HepG2 (cell line): ENCODE measurements at regions not wholly inside any gene's neighbourhood (a gene's known extent, or its start where the extent isn't known, plus 50 kb on each side); places are given as distances from the start of the nearest gene placed in this dataset.

Experiments
- CCDC6 ChIP-seq: sonication (generic); formaldehyde crosslinking; IDR thresholded peaks from 2 replicates; pipeline ENCODE4 v1.8.1; 2022; ENCODE audit warnings: mild to moderate bottlenecking, missing genetic modification reagents, moderate library complexity
- HOXA7 ChIP-seq: sonication (generic); formaldehyde crosslinking; IDR thresholded peaks from 2 replicates; pipeline ENCODE4 v1.8.1; 2022; ENCODE audit warnings: mild to moderate bottlenecking, missing genetic modification reagents, moderate library complexity
- MTF2 ChIP-seq: sonication (generic); formaldehyde crosslinking; IDR thresholded peaks from 2 replicates; pipeline ENCODE4 v1.5.0; 2020; ENCODE audit warnings: missing genetic modification reagents, borderline replicate concordance
- TF ChIP-seq, protein P1 (sequence below): sonication (generic); formaldehyde crosslinking; IDR thresholded peaks from 2 replicates; pipeline ENCODE4 v1.5.0; 2020; ENCODE audit warnings: mild to moderate bottlenecking, missing genetic modification reagents, borderline replicate concordance
- TF ChIP-seq, protein P2 (sequence below): sonication (generic); IDR thresholded peaks from 2 replicates; pipeline ENCODE4 v1.6.1; 2016; ENCODE audit warnings: low read depth, borderline replicate concordance
- TF ChIP-seq, protein P3 (sequence below): sonication (generic); formaldehyde crosslinking; IDR thresholded peaks from 2 replicates; pipeline ENCODE4 v1.5.1; 2020; ENCODE audit warnings: mild to moderate bottlenecking, missing genetic modification reagents, moderate library complexity
- TF ChIP-seq, protein P4 (sequence below): IDR thresholded peaks from 2 replicates; pipeline ENCODE4 v1.6.1; 2016; ENCODE audit warnings: missing biosample characterization, missing genetic modification reagents, low read depth
- TF ChIP-seq, protein P5 (sequence below): sonication (generic); formaldehyde crosslinking; IDR thresholded peaks from 2 replicates; pipeline ENCODE4 v1.5.0; 2020; ENCODE audit warnings: mild to moderate bottlenecking, missing genetic modification reagents, moderate library complexity
- TF ChIP-seq, protein P6 (sequence below): IDR thresholded peaks from 2 replicates; pipeline ENCODE4 v1.4.0; 2020; ENCODE audit warnings: mild to moderate bottlenecking, missing genetic modification reagents
- TF ChIP-seq, protein P7 (sequence below): sonication (generic); formaldehyde crosslinking; IDR thresholded peaks from 2 replicates; pipeline ENCODE4 v1.8.1; 2023; ENCODE audit warnings: mild to moderate bottlenecking, moderate library complexity, missing genetic modification reagents

DNA sequence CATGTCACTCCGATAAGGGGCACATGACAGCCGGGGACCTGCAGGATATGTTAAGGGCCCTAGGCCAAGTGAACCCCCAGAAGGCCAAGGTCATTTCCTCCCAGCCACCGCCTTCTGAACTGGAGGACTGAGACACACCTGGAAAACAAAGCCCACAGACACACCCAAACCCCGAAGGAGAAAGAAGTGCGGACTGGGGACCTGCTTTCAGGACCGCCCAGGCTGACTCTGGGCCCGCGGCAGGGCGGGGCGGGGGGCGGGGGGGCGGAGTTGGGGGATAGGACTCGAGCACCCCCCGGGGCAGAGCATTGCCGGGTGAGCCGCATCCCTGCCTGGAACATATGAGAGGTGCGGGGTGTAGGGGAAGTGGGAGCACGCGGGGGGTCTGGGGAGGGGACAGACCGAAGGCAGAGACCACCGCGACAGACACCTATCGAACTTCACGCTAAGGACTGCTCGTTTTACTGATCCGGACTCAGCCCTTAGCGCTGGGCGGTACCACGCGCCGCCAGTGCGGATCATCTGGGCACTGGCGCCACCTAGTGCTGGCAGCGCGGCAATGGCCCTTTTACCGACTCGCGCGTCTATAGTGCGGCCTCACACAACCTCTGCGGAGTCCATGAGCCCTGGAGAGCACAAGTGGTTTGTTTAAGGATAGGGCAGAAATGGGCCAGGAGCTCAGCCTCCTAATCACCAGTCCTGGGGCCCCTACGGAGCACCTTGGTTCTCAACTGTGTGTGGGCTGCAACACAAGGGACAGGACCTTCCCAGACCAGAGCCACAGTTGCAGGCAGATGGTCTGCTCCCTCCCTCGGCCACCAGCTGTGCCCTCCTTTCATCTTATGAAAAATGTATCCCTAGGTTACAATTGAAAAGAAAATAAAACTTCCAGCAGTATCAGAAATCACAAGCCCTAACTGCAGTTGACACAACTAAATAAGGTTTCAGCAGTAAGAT is 157.6 kb downstream of the HERPUD2 start (continued):
- TF ChIP-seq, protein P1, sequence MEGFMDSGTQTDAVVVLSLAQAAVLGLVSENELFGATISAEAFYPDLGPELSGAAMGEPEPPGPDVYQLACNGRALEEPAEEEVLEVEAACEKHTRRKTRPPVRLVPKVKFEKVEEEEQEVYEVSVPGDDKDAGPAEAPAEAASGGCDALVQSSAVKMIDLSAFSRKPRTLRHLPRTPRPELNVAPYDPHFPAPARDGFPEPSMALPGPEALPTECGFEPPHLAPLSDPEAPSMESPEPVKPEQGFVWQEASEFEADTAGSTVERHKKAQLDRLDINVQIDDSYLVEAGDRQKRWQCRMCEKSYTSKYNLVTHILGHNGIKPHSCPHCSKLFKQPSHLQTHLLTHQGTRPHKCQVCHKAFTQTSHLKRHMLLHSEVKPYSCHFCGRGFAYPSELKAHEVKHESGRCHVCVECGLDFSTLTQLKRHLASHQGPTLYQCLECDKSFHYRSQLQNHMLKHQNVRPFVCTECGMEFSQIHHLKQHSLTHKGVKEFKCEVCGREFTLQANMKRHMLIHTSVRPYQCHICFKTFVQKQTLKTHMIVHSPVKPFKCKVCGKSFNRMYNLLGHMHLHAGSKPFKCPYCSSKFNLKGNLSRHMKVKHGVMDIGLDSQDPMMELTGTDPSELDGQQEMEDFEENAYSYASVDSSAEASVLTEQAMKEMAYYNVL (CRISPR knock-in tag), result no peak
- TF ChIP-seq MTF2 (CRISPR knock-in tag) (no peak), HOXA7 (CRISPR knock-in tag) (no peak), CCDC6 (CRISPR knock-in tag) (0 out of 2 replicates have a peak, but pooled peaks have one; percentile 29)
- TF ChIP-seq, protein P2, sequence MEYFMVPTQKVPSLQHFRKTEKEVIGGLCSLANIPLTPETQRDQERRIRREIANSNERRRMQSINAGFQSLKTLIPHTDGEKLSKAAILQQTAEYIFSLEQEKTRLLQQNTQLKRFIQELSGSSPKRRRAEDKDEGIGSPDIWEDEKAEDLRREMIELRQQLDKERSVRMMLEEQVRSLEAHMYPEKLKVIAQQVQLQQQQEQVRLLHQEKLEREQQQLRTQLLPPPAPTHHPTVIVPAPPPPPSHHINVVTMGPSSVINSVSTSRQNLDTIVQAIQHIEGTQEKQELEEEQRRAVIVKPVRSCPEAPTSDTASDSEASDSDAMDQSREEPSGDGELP, result peak; percentile 20; the same call in 1 of the 2 replicates
- TF ChIP-seq, protein P3, sequence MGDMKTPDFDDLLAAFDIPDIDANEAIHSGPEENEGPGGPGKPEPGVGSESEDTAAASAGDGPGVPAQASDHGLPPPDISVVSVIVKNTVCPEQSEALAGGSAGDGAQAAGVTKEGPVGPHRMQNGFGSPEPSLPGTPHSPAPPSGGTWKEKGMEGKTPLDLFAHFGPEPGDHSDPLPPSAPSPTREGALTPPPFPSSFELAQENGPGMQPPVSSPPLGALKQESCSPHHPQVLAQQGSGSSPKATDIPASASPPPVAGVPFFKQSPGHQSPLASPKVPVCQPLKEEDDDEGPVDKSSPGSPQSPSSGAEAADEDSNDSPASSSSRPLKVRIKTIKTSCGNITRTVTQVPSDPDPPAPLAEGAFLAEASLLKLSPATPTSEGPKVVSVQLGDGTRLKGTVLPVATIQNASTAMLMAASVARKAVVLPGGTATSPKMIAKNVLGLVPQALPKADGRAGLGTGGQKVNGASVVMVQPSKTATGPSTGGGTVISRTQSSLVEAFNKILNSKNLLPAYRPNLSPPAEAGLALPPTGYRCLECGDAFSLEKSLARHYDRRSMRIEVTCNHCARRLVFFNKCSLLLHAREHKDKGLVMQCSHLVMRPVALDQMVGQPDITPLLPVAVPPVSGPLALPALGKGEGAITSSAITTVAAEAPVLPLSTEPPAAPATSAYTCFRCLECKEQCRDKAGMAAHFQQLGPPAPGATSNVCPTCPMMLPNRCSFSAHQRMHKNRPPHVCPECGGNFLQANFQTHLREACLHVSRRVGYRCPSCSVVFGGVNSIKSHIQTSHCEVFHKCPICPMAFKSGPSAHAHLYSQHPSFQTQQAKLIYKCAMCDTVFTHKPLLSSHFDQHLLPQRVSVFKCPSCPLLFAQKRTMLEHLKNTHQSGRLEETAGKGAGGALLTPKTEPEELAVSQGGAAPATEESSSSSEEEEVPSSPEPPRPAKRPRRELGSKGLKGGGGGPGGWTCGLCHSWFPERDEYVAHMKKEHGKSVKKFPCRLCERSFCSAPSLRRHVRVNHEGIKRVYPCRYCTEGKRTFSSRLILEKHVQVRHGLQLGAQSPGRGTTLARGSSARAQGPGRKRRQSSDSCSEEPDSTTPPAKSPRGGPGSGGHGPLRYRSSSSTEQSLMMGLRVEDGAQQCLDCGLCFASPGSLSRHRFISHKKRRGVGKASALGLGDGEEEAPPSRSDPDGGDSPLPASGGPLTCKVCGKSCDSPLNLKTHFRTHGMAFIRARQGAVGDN (CRISPR knock-in tag), result peak; percentile 38
- TF ChIP-seq, protein P4, sequence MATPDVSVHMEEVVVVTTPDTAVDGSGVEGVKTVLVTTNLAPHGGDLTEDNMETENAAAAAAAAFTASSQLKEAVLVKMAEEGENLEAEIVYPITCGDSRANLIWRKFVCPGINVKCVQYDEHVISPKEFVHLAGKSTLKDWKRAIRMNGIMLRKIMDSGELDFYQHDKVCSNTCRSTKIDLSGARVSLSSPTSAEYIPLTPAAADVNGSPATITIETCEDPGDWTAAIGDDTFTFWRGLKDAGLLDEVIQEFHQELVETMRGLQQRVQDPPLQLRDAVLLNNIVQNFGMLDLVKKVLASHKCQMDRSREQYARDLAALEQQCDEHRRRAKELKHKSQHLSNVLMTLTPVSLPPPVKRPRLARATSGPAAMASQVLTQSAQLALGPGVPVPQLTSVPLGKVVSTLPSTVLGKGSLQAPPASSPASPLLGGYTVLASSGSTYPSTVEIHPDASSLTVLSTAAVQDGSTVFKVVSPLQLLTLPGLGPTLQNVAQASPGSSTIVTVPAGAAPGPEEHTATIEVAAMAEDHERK (CRISPR knock-in tag), result no peak
- TF ChIP-seq, protein P5, sequence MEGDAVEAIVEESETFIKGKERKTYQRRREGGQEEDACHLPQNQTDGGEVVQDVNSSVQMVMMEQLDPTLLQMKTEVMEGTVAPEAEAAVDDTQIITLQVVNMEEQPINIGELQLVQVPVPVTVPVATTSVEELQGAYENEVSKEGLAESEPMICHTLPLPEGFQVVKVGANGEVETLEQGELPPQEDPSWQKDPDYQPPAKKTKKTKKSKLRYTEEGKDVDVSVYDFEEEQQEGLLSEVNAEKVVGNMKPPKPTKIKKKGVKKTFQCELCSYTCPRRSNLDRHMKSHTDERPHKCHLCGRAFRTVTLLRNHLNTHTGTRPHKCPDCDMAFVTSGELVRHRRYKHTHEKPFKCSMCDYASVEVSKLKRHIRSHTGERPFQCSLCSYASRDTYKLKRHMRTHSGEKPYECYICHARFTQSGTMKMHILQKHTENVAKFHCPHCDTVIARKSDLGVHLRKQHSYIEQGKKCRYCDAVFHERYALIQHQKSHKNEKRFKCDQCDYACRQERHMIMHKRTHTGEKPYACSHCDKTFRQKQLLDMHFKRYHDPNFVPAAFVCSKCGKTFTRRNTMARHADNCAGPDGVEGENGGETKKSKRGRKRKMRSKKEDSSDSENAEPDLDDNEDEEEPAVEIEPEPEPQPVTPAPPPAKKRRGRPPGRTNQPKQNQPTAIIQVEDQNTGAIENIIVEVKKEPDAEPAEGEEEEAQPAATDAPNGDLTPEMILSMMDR (CRISPR knock-in tag), result peak; percentile 98
- TF ChIP-seq, protein P6, sequence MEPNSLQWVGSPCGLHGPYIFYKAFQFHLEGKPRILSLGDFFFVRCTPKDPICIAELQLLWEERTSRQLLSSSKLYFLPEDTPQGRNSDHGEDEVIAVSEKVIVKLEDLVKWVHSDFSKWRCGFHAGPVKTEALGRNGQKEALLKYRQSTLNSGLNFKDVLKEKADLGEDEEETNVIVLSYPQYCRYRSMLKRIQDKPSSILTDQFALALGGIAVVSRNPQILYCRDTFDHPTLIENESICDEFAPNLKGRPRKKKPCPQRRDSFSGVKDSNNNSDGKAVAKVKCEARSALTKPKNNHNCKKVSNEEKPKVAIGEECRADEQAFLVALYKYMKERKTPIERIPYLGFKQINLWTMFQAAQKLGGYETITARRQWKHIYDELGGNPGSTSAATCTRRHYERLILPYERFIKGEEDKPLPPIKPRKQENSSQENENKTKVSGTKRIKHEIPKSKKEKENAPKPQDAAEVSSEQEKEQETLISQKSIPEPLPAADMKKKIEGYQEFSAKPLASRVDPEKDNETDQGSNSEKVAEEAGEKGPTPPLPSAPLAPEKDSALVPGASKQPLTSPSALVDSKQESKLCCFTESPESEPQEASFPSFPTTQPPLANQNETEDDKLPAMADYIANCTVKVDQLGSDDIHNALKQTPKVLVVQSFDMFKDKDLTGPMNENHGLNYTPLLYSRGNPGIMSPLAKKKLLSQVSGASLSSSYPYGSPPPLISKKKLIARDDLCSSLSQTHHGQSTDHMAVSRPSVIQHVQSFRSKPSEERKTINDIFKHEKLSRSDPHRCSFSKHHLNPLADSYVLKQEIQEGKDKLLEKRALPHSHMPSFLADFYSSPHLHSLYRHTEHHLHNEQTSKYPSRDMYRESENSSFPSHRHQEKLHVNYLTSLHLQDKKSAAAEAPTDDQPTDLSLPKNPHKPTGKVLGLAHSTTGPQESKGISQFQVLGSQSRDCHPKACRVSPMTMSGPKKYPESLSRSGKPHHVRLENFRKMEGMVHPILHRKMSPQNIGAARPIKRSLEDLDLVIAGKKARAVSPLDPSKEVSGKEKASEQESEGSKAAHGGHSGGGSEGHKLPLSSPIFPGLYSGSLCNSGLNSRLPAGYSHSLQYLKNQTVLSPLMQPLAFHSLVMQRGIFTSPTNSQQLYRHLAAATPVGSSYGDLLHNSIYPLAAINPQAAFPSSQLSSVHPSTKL (CRISPR knock-in tag), result 0 out of 2 replicates have a peak, but pooled peaks have one; percentile 26
- TF ChIP-seq, protein P7, sequence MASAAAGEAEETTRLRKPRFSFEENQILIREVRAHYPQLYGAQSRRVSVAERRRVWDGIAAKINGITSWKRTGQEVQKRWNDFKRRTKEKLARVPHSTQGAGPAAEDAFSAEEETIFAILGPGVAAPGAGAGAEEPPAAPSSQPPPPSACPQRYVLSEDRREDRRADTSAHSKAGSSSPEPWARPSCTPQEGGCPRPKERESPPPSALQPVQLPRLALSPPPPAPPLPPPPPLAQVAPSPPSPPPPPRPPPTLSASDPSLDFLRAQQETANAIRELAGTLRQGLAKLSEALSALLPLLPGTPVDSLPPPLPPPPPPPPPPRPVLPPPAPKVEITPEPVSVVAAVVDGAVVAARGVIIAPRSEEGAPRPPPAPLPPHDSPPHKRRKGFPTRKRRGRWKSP (CRISPR knock-in tag), result peak; percentile 98
